Urinary bladder (tissue), 3 donors: ENCODE measurements at regions not wholly inside any gene's neighbourhood (a gene's known extent, or its start where the extent isn't known, plus 50 kb on each side); places are given as distances from the start of the nearest gene placed in this dataset.
"Not testable (repeated sequence)": the region's sequence is repeated elsewhere in the genome, so short reads cannot be mapped to it uniquely, and the experiment has no call there.

Source experiments
- DNase-seq: peaks from one replicate; pipeline ENCODE4 v3.0.0-alpha.2; 2015; ENCODE audit errors: extremely low spot score
- H3K27ac ChIP-seq: one replicate; pipeline ENCODE4 v1.5.1; 2013; ENCODE audit warnings: low read depth, mild to moderate bottlenecking, moderate library complexity
- H3K36me3 ChIP-seq: one replicate; pipeline ENCODE4 v1.6.1; 2013; ENCODE audit warnings: mild to moderate bottlenecking, moderate library complexity; ENCODE audit not compliant: insufficient read depth
- H3K4me1 ChIP-seq: one replicate; pipeline ENCODE4 v1.6.1; 2013; ENCODE audit warnings: mild to moderate bottlenecking, moderate library complexity; ENCODE audit not compliant: insufficient read depth
- H3K4me3 ChIP-seq: one replicate; pipeline ENCODE4 v1.5.1; 2013; ENCODE audit warnings: low read depth, low read length
- WGBS: extraction: QIAGEN DNeasy Blood & Tissue Kit; methylation state at CpG from one replicate; pipeline ENCODE4 v1.1.7; 2013; 5-methylcytosine and 5-hydroxymethylcytosine counted together
- donor health status: healthy with polysubstance abuse.
- donor health status: healthy.

- no peak overlapping the region for H3K27ac ChIP-seq
- no peak for DNase-seq
- no peaks in the 10 kb centered on the region for H3K4me1 ChIP-seq
- 74% methylated on average over 7 of the region's 7 CpGs for WGBS
- no peak overlapping the region for H3K4me3 ChIP-seq
- H3K36me3 ChIP-seq = no peaks in the 10 kb centered on the region
These were observed 226.4 kb downstream of the BUB3 start for GRCh38 chr10:123380491-123381085.

GRCh38 chr10:123381224-123381623 lies 227.0 kb downstream of the BUB3 start:
- H3K4me3 ChIP-seq = no peak overlapping the region
- WGBS = 69% methylated on average over 5 of the region's 5 CpGs

GRCh38 chr10:123382491-123382890 lies 228.3 kb downstream of the BUB3 start:
- Histone ChIP-seq H3K36me3 (no peaks in the 10 kb centered on the region), H3K4me1 (no peaks in the 10 kb centered on the region), H3K27ac (no peak overlapping the region), H3K4me3 (no peak overlapping the region)
- 84% methylated on average over 4 of the region's 4 CpGs for WGBS
- DNase-seq = no peak

More at GRCh38 chr10:123381224-123381623, 227.0 kb downstream of the BUB3 start:
- Histone ChIP-seq H3K27ac (no peak overlapping the region), H3K4me1 (no peaks in the 10 kb centered on the region), H3K36me3 (no peaks in the 10 kb centered on the region)
- no peak for DNase-seq

- 88% methylated on average over 2 of the region's 2 CpGs for WGBS
- DNase-seq = no peak
- H3K27ac ChIP-seq = no peak overlapping the region
- no peaks in the 10 kb centered on the region for H3K36me3 ChIP-seq
- H3K4me1 ChIP-seq = no peaks in the 10 kb centered on the region
- H3K4me3 ChIP-seq = no peak overlapping the region
These were observed 231.4 kb downstream of the BUB3 start for GRCh38 chr10:123385508-123386080.

GRCh38 chr10:123389520-123389919 lies 235.3 kb downstream of the BUB3 start:
- 85% methylated on average over 2 of the region's 2 CpGs for WGBS
- H3K4me3 ChIP-seq = no peak overlapping the region
- H3K36me3 ChIP-seq = no peaks in the 10 kb centered on the region
- no peak overlapping the region for H3K27ac ChIP-seq
- H3K4me1 ChIP-seq = no peaks in the 10 kb centered on the region
- DNase-seq = no peak

- Histone ChIP-seq H3K36me3 (no peaks in the 10 kb centered on the region), H3K27ac (no peak overlapping the region), H3K4me3 (no peak overlapping the region), H3K4me1 (no peaks in the 10 kb centered on the region)
- 90% methylated on average over 4 of the region's 4 CpGs for WGBS
- no peak for DNase-seq
These were observed 236.1 kb downstream of the BUB3 start for GRCh38 chr10:123390332-123390731.

- 75% methylated on average over 9 of the region's 9 CpGs for whole genome bisulfite sequencing
These were observed 236.7 kb downstream of the BUB3 start for GRCh38 chr10:123390874-123391273.

GRCh38 chr10:123391275-123392028 lies 237.2 kb downstream of the BUB3 start:
- Histone ChIP-seq H3K4me1 (no peaks in the 10 kb centered on the region), H3K4me3 (no peak overlapping the region), H3K36me3 (no peaks in the 10 kb centered on the region), H3K27ac (no peak overlapping the region)
- 56% methylated on average over 15 of the region's 15 CpGs for WGBS
- DNase-seq = no peak

More at GRCh38 chr10:123390874-123391273, 236.7 kb downstream of the BUB3 start:
- H3K4me3 ChIP-seq = no peak overlapping the region
- H3K36me3 ChIP-seq = no peaks in the 10 kb centered on the region
- H3K4me1 ChIP-seq = no peaks in the 10 kb centered on the region
- no peak overlapping the region for H3K27ac ChIP-seq
- DNase-seq = no peak

- H3K27ac ChIP-seq = no peak overlapping the region
- WGBS = 78% methylated on average over 6 of the region's 6 CpGs
- no peak overlapping the region for H3K4me3 ChIP-seq
- no peak for DNase-seq
- no peaks in the 10 kb centered on the region for H3K36me3 ChIP-seq
- H3K4me1 ChIP-seq = no peaks in the 10 kb centered on the region
These were observed 238.2 kb downstream of the BUB3 start for GRCh38 chr10:123392182-123392963.

GRCh38 chr10:123393170-123393569 lies 239.0 kb downstream of the BUB3 start:
- Histone ChIP-seq H3K4me3 (no peak overlapping the region), H3K36me3 (no peaks in the 10 kb centered on the region), H3K27ac (no peak overlapping the region), H3K4me1 (no peaks in the 10 kb centered on the region)
- WGBS = 92% methylated on average over 3 of the region's 3 CpGs
- DNase-seq = no peak

GRCh38 chr10:123394382-123394781 lies 240.2 kb downstream of the BUB3 start:
- Histone ChIP-seq H3K36me3 (no peaks in the 10 kb centered on the region), H3K4me1 (no peaks in the 10 kb centered on the region), H3K4me3 (no peak overlapping the region), H3K27ac (no peak overlapping the region)
- WGBS = 62% methylated on average over 1 of the region's 1 CpG
- no peak for DNase-seq

GRCh38 chr10:123395234-123395633 lies 241.0 kb downstream of the BUB3 start:
- not testable (repeated sequence) for DNase-seq, H3K27ac ChIP-seq, H3K36me3 ChIP-seq, H3K4me3 ChIP-seq, H3K4me1 ChIP-seq
- 93% methylated on average over 4 of the region's 4 CpGs for WGBS

GRCh38 chr10:123395906-123396305 lies 241.7 kb downstream of the BUB3 start:
- Histone ChIP-seq H3K4me3 (no peak overlapping the region), H3K36me3 (no peaks in the 10 kb centered on the region), H3K4me1 (no peaks in the 10 kb centered on the region), H3K27ac (no peak overlapping the region)
- WGBS = 93% methylated on average over 6 of the region's 6 CpGs
- no peak for DNase-seq
